ENCODE measurements at regions not wholly inside any gene's neighbourhood (a gene's known extent, or its start where the extent isn't known, plus 50 kb on each side); places are given as distances from the start of the nearest gene placed in this dataset.

- TF ChIP-seq EZH2 (IDR thresholded peaks at IDR 0.05; ENCODE audit: insufficient read depth, poor library complexity, severe bottlenecking) (no peak), EZH2phosphoT487 (IDR thresholded peaks at IDR 0.05; ENCODE audit: insufficient read depth, low read depth) (no peak)
These were observed 219.0 kb upstream of the GATB start for GRCh38 chr4:151979819-151980218.

All from GM23248 (cell line).